HL-60/S4 (cell line): ENCODE measurements at regions not wholly inside any gene's neighbourhood (a gene's known extent, or its start where the extent isn't known, plus 50 kb on each side); places are given as distances from the start of the nearest gene placed in this dataset.

ENCODE experiments used
- in situ Hi-C: fragments of 300-500 bp; cut with MboI; formaldehyde crosslinking; loops from 2 replicates; pipeline ENCODE4 v1.14.3; 2022; ENCODE audit warnings: low sequenced_read_pairs

GRCh38 chr7:17595546-17595945, 297.1 kb downstream of the AHR start:
- in situ Hi-C loops: no loop called here

DNA sequence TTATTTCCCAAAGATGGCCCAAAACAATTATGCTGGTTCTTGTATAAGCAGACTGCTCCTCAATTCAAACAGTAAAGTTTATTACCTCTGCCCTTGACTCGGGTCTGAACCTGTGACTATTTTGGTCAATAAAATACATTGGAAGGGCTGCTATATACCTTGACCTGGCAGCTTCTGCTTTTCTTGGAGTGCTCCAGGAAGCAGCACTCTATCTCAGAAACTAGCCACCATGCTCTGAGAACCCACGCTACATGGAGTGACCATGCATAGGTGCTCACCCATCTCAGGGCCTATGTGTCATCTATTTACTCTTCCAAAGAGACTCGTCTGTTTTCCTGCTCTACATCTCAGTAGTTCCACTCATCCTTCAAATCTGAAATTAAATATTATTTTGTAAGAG, 299.9 kb downstream of the AHR start:
- in situ Hi-C loops: no loop called here

GRCh38 chr7:17598846-17599245, 300.4 kb downstream of the AHR start:
- in situ Hi-C loops: no loop called here

GRCh38 chr7:17599733-17600339, 301.4 kb downstream of the AHR start:
- in situ Hi-C loops: no loop called here

DNA sequence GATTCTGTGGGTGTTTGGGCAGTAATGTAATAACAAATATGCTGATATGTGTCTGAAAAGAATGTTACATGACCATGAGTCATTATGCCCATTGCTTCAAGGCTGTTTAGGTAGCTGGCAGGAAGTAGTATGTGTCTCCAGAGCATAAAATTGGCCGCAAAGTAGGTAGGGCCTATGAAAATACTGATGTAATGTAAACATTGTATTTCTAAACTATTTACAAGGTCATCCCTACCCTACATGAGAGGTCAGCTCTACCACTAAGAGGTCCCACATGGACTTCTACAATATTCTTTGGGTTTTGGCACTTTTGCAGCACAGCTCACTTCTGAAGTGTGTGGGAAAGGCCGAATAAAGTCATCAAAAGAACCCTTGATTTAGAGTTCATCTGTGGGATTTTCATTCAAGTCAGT, 301.9 kb downstream of the AHR start:
- in situ Hi-C loops: no loop called here

DNA sequence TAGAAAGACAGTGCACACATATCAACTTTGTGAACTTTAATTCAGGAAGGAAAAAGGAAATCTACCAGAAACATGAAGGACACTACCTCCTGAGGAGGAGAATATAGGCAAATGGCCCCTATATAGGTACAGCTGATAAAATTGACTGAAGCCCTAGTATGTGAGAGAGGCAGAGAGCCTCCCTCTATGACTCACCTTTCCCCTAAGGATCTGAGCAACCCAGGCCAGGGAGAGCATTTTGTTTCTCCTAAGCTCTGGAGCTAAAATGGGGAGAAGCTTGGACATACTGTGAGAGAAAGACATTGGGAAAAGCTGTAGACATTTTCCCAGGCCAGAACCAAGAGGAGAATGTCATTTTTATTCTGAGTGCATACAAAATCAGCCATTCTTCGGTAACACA, 303.5 kb downstream of the AHR start:
- in situ Hi-C loops: no loop called here

DNA sequence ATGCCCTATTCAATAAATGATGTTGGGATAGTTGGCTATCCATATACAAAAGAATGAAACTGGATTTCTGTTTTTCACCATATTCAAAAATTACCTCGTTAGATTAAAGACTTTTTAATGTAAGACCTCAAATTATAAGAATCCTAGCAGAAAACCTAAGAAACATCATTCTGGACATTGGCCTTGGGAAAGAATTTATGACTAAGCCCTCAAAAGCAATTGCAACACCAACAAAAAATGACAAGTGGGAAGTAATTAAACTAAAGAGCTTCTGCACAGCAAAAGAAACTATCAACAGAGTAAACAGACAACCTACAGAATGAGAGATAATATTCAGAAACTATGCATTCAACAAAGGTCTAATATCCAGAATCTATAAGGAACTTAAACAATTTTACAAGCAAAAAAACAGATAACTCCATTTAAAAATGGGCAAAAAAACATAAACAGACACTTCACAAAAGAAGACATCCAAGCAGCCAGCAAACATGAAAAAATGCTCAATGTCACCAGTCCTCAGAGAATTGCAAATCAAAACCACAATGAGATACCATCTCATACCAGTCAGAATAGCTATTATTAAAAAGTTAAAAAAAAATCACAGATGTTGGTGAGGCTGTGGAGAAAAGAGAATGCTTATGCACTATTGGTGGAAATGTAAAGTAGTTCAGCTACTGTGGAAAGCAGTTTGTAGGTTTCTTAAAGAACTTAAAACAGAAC, 309.8 kb downstream of the AHR start:
- in situ Hi-C loops: no loop called here

DNA sequence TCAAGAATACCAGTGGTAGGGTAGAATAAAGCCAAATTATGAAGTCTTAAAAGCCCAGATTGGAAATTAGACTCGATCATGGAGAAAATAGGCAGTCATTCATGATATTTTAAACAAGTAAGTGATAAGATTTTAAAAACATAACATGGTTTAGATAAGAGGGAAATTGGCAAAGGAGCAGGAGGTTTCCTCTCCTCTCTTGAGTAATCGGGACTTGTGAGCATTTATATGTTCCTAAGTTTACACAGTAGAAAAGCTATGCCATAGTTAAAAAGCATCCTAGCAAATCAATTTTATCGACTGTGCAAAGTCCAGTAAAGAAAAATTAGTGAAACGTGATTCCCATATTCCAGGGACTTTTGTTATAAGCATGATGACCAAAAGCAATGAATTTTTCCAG, 313.2 kb downstream of the AHR start:
- in situ Hi-C loops: no loop called here

DNA sequence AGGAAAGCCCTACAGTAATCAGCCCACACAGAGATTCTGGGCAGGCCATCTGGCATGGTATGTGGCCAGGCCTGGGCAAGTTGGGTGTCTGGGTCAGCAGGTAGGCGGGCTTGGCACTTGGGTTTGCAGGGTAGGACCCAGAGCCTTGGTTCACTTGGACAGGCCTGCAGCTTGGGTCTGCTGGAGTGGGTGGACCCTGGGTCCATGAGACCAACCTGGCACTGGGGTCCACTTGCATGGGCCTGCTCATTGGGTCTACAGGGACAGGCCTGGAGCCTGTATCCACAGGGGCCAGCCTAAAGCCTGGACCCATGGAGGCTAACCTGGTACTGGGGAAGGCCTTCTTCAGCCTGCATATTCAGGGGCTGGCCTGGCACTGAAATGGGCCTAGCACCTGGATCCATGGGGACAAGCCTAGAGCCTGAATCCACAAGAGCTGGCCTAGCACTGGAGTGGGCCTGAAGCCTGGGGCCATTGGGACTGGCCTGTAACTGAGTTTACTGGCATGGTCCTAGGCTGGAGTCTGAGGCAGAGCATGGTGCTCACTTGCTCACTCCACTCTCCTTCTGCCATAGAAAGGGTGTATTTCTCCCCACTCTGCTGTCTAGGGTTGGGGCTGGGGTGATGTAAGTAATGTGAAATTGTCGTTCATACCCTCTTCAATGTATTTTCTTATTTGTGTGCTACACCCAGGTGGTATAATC, 315.0 kb downstream of the AHR start:
- in situ Hi-C loops: no loop called here

DNA sequence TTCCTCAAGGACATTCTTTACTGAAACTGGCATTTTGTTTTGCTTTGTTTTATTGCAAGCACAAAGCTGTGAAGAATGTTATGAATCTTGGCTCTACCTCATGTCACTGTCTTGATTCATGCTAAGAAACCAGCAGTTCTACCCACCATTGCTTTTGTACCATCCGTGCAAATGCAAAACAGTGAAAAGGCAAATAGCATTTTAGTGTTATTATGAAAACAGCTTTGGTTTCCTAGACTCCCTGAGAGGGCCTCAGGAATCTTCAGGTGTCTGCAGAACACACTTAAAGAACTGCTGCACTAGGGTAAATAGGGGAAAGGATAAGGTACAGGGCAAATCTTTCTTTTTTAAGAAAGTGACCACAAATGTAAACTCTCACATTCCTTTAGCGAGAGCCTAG, 318.9 kb downstream of the AHR start:
- in situ Hi-C loops: no loop called here

GRCh38 chr7:17617857-17618651, 319.6 kb downstream of the AHR start:
- in situ Hi-C loops: no loop called here

DNA sequence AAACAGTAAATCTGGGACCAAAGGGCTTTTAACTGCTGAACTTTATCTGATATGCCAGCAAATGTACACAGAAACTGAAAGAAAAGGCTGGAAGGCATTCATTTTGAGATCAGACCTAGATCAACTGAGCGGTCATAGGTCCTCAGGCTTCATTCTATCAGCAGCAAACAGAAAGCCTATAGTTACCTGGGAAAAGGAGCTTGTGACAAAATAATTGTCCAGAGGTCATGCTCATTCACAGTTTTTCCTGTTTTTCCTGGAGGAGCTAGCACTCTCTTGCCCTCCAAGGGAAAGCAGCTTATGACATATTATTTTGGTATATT, 320.2 kb downstream of the AHR start:
- in situ Hi-C loops: no loop called here

- in situ Hi-C loops: no loop called here
Observed at GRCh38 chr7:17619196-17619818, 320.9 kb downstream of the AHR start.

DNA sequence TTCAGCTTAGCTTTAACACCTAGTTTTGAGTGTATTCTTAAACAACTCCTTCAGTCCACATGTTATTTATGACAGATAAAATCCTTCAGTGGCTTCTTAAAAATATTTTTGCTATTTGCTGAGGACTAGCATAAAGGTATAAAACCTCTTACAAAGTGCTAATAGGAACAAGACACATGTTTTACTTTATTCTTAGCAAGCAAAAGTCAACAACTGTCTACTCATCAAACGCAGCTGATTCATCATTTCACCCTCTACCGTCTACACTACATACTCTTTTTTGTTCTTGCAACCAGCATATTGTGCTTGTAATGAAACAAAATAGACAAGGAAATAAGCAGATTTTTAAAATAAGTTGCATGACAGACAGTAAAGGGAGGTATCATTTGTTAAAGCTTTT, 319.7 kb downstream of the SNX13 start:
- in situ Hi-C loops: no loop called here

DNA sequence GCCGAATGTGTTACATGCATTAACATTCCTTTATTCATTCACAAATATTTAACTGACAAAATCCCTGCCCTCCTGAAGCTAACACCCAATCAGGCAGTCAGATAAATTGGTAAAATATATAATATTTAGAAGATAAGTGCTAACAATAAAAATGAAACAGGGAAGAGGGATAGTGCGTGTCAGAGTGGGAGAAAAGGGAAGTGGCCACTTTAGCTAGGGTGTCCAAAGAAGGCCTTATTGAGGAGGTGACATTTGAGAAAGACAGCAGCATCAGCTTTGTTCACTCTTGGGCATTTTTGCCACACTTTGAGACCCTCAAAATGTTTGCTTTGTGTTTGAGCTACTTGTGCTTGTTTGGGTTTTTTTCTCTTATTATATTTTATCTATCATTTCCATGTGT, 317.8 kb downstream of the SNX13 start:
- in situ Hi-C loops: no loop called here

DNA sequence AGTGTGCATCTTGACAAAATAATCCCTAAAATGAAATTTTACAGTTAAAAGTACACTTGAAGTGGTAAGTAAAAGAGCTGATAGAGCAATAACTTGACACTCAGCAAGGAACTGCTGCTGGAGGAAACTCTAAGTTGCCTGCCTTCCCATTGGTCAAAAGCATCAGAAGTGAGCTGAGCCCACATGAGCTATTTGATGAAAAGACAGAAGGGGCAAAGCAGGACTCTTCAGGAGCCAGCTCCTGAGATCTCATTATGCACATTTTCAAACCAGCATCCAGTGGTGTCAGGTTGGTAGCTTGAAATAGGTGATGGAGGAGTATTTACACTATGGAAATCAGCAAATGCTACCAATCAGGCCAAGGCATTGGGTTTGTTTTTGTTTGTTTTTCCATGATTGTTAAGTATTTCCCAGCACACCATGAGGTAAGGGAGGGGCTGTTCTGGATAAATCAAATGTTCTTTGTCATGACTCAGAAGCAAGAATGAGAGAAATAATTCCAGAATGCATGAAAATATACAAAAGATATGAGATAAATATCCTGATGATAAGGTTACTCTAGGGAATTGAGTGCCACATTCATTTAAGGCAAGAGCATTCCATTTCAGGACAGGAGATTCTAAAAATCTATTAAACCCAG, 316.6 kb downstream of the SNX13 start:
- in situ Hi-C loops: no loop called here

GRCh38 chr7:17624379-17624778, 315.9 kb downstream of the SNX13 start:
- in situ Hi-C loops: no loop called here

DNA sequence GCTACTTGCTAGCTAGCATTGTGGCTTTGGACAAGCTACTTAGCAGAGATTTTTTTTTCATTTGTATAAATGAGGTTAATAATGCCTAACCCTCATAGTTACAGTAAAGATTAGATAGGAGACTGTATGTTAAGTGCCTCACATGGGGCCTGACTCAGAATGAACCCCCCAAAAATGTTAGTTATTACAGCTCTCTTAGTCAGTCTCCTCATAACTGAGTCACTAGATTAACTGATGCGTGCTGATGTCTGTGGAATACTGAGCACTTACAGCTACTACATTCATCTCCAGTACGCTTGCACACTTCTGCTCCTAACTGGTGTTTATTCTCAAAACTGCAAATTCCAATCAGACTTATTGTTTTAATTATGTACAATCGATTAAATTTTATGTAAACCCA, 315.3 kb downstream of the SNX13 start:
- in situ Hi-C loops: no loop called here

- in situ Hi-C loops: no loop called here
Observed at GRCh38 chr7:17626235-17626634, 314.1 kb downstream of the SNX13 start.

DNA sequence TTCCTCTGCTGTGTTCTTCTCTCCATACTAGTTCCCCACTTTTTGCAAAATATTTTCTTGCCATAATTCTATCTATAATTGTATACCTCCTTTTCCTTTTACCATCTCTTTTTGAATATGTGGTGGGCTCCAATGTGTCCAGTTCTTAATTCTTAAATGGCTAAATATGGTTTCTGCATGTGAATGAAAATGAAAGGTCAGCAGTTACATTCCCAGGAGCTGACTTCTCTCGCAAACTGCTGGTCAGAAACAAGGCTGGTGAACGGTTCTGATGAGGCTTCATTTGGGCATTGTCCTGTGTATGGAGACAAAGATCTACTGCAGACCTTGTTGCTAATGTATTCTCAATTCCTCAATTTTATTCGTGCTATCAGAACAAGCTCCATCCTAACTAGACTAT, 309.2 kb downstream of the SNX13 start:
- in situ Hi-C loops: no loop called here

DNA sequence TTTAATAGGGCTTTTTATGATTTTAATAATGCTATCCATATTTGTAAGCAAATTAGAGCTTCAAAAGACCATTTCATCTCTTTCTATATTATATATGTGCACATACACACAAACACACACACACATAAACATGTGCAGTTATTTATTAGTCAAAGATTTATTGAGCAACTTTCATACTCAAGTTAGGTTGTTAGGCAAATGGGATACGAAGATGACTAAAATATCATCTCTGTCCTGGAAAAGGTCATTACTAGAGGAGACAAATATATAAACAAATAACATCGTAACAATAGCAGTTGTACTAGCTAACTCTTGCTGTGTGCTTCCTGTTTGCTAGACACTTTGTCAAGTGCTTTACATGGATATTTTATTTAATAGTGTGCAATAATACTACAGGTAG, 307.9 kb downstream of the SNX13 start:
- in situ Hi-C loops: no loop called here
